ENCODE measurements at regions not wholly inside any gene's neighbourhood (a gene's known extent, or its start where the extent isn't known, plus 50 kb on each side); places are given as distances from the start of the nearest gene placed in this dataset.

- H3K27ac Mint-ChIP-seq = no peak overlapping the region
- 88% methylated on average over 12 of the region's 13 CpGs for WGBS (ENCODE audit: insufficient coverage)
- DNase-seq = no peak
- Histone ChIP-seq H3K79me2 (ENCODE audit: insufficient read depth, low read length) (no peaks in the 10 kb centered on the region), H3K4me2 (replicated peaks; ENCODE audit: extremely low read depth, low read length, poor library complexity, severe bottlenecking) (no peak overlapping the region), H3K4me3 (replicated peaks in 1 of 3; ENCODE audit: low read depth in 2 of 3, low read length in 3 of 3) (no peak overlapping the region), H3K27ac (ENCODE audit: low read depth in 1 of 2, low read length in 2 of 2) (no peak overlapping the region), H3K9me3 (replicated peaks in 1 of 2; ENCODE audit: control insufficient read depth in 1 of 2, insufficient read depth in 1 of 2, low read length in 2 of 2) (peaks cover 0 to 3% of the 10 kb centered on the region in 2 donors), H3K9ac (ENCODE audit: insufficient read depth, low read length, poor library complexity, severe bottlenecking) (no peak overlapping the region), H3K36me3 (replicated peaks in 1 of 2; ENCODE audit: control insufficient read depth in 1 of 2, insufficient read depth in 2 of 2, low read length in 2 of 2) (no peaks in the 10 kb centered on the region), H4K20me1 (ENCODE audit: insufficient read depth, low read length) (no peaks in the 10 kb centered on the region), H3K4me1 (ENCODE audit: control insufficient read depth in 1 of 2, insufficient read depth in 2 of 2, low read length in 2 of 2) (no peaks in the 10 kb centered on the region), H3K27me3 (ENCODE audit: control insufficient read depth in 2 of 2, insufficient read depth in 2 of 2, low read length in 2 of 2) (no peaks in the 10 kb centered on the region), H2AFZ (ENCODE audit: insufficient read depth, low read depth, low read length, poor library complexity, severe bottlenecking) (no peak overlapping the region)
- H3K9me3 Mint-ChIP-seq = peaks cover 0 to 3% (median 0%) of the 10 kb centered on the region in 7 donors
- H3K4me1 Mint-ChIP-seq = no peaks in the 10 kb centered on the region
- H3K36me3 Mint-ChIP-seq = no peaks in the 10 kb centered on the region
- intact Hi-C loops (cut with micrococcal nuclease) = no loop called here
- H3K4me3 Mint-ChIP-seq = no peak overlapping the region
- no peaks in the 10 kb centered on the region for H3K27me3 Mint-ChIP-seq (ENCODE audit: low read depth in 3 of 3)
- TF ChIP-seq CTCF (IDR thresholded peaks at IDR 0.05) = no peak
Observed at GRCh38 chr20:24823989-24824693, 124.9 kb upstream of the CST7 start.

GRCh38 chr20:24825591-24825990 lies 123.5 kb upstream of the CST7 start:
- no peak overlapping the region for H3K9ac ChIP-seq (ENCODE audit: insufficient read depth, low read length, poor library complexity, severe bottlenecking)
- no peak for DNase-seq
- Mint-ChIP-seq H3K4me1 (no peaks in the 10 kb centered on the region), H3K4me3 (no peak overlapping the region), H3K27ac (no peak overlapping the region), H3K36me3 (no peaks in the 10 kb centered on the region), H3K9me3 (no peaks in the 10 kb centered on the region), H3K27me3 (ENCODE audit: low read depth in 3 of 3) (no peaks in the 10 kb centered on the region)
- no peaks in the 10 kb centered on the region for H3K9me3 ChIP-seq (replicated peaks in 1 of 2; ENCODE audit: control insufficient read depth in 1 of 2, insufficient read depth in 1 of 2, low read length in 2 of 2)
- H3K36me3 ChIP-seq (replicated peaks in 1 of 2; ENCODE audit: control insufficient read depth in 1 of 2, insufficient read depth in 2 of 2, low read length in 2 of 2) = no peaks in the 10 kb centered on the region
- H3K4me1 ChIP-seq (ENCODE audit: control insufficient read depth in 1 of 2, insufficient read depth in 2 of 2, low read length in 2 of 2) = no peaks in the 10 kb centered on the region
- H3K27me3 ChIP-seq (ENCODE audit: control insufficient read depth in 2 of 2, insufficient read depth in 2 of 2, low read length in 2 of 2) = no peaks in the 10 kb centered on the region
- H3K27ac ChIP-seq (ENCODE audit: low read depth in 1 of 2, low read length in 2 of 2) = no peak overlapping the region
- H3K4me2 ChIP-seq (replicated peaks; ENCODE audit: extremely low read depth, low read length, poor library complexity, severe bottlenecking) = no peak overlapping the region
- TF ChIP-seq CTCF (IDR thresholded peaks at IDR 0.05) = no peak
- H4K20me1 ChIP-seq (ENCODE audit: insufficient read depth, low read length) = no peaks in the 10 kb centered on the region
- H2AFZ ChIP-seq (ENCODE audit: insufficient read depth, low read depth, low read length, poor library complexity, severe bottlenecking) = no peak overlapping the region
- 97% methylated on average over 6 of the region's 6 CpGs for WGBS (ENCODE audit: insufficient coverage)
- no peak overlapping the region for H3K4me3 ChIP-seq (replicated peaks in 1 of 3; ENCODE audit: low read depth in 2 of 3, low read length in 3 of 3)
- intact Hi-C loops (cut with micrococcal nuclease) = no loop called here
- H3K79me2 ChIP-seq (ENCODE audit: insufficient read depth, low read length) = no peaks in the 10 kb centered on the region

All from CD14-positive monocyte (primary cell).